HG03066 (cell line): ENCODE measurements at regions not wholly inside any gene's neighbourhood (a gene's known extent, or its start where the extent isn't known, plus 50 kb on each side); places are given as distances from the start of the nearest gene placed in this dataset.

Source experiments
- ATAC-seq: cut with Tn5 transposase; IDR thresholded peaks from one replicate; pipeline ENCODE4 v1.9.1; 2021; ENCODE audit warnings: low read depth; ENCODE audit not compliant: unreplicated experiment

- ATAC-seq = no peak
Observed at GRCh38 chr2:67808112-67808511, 254.7 kb downstream of the C1D start.

DNA sequence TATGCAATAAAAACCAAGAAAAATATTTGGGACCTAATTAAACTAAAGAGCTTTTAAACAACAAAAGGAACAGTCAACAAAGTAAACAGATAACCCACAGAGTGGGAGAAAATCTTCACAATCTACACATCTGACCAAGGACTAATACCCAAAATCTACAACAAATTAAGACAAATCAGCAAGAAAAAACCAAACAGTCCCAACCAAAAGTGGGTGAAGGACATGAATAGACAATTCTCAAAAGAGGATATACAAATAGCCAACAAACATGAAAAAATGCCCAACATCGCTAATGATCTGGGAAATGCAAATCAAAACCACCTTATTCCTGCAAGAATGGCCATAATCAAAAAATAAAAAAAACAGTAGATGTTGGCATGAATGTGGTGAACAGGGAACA is 250.1 kb downstream of the C1D start:
- no peak for ATAC-seq

DNA sequence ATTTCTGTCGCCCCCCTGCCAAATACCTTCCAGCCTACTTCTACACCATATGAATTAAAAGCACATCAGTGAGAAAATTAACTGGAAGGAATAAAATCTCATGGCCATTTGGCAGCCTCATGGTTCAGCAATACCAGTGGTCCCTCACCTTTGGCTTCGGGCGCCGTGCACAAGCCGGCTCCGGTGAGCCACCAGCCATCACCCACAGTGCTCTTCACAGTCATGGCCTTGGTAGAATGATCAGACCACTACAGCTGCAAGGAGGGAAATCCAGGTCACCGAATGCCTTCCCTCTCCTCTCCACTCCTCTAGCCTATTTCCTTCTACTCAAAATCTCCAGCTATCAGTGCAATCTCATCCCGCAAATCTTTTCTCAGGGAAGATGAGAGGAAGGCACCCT is 239.1 kb downstream of the C1D start:
- ATAC-seq = no peak

GRCh38 chr2:67824186-67824585 is 238.6 kb downstream of the C1D start:
- no peak for ATAC-seq

GRCh38 chr2:67825476-67825875 is 237.3 kb downstream of the C1D start:
- no peak for ATAC-seq

DNA sequence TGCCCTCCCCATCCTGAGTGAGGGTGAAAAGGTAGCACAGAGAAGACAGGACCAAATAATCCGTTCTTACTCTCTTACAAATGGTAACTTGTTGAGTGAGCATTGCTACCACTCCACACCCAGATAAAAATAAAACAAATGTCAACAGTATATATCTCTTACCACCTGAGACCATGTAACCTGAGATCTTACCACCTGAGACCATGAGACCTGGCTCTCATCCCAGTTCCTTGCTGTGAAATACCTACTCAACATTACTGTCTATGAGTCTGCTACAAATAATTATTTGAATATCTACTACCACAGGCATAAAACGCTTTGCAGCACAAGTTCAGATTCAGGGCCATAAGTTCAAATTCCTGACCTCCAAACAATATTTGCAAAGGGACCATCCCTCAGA is 234.7 kb downstream of the C1D start:
- ATAC-seq = no peak

DNA sequence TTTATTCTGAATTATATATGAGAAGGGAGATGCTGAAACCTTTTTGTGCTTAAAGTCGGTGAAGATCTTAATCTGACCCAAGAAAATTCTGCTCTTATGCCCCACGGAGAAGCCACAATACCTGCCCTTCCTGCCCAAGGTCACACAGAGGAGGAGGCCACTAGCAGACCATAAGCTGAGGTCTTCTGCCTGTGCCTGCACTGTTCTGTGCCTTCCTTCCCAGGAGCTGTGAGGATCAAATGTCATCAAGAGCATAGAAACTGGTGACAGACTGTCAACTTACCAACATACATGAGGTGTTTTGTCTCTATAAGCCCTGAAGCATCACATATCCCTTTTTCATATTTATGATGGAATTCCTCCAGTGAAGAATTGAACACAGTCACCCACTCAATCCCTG is 233.3 kb downstream of the C1D start:
- no peak for ATAC-seq

- ATAC-seq = no peak
Observed at GRCh38 chr2:67833632-67834031, 229.2 kb downstream of the C1D start.

- no peak for ATAC-seq
Observed at GRCh38 chr2:67834482-67834881, 228.3 kb downstream of the C1D start.

DNA sequence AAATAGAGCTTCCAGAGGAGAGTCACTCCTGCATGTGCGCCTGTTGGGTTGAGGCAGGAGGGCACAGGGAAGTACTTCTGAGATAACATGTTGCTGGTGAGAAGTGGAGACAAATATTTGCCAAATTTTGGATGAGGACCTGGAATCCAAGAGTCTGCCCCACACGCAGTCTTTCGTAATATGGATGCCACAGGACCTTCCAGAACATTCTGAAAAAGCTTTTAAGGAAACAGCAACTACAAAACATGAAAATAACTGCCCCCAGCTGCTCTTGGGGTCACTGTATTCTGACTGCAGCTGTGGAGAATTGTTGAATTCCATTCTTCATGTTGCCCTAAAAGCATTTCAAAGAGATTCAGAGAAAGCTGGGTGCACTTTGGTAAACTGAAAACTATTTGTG is 227.5 kb downstream of the C1D start:
- no peak for ATAC-seq

- no peak for ATAC-seq
Observed at GRCh38 chr2:67836866-67837265, 225.9 kb downstream of the C1D start.

DNA sequence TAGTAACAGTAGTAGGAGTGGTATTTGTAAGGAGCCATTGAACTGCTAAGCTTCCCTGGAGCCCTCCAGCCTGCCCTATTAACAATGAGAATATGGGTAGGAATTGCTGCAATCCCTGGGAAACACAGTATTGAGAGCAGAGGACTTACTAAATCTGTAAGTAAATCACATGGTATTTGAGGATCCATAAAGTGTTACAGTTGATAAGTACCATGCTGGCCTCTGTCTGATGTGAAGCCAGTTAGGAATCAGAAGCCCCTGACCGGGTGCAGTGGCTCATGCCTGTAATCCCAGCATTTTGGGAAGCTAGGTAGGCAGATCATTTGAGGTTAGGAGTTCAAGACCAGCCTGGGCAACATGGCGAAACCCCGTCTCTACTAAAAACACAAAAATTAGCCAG is 224.6 kb downstream of the C1D start:
- ATAC-seq = no peak

DNA sequence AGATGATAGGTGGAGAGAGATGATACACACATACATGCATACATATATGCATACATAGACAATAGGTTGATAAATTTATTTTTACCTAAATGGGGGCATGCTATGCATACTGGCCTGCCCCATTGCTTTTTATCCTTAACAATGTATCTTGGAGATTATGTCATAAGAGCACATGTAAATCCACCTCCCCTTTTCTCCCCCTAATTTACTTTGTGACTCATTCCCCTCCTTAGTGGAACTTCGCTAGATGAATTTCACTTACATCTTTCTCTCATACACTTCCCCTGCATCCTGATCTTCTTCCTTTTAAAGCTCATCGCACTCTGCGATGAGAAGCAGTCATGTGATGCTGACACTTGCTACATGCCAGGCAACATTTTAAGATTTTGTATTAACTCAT is 223.6 kb downstream of the C1D start:
- ATAC-seq = no peak

DNA sequence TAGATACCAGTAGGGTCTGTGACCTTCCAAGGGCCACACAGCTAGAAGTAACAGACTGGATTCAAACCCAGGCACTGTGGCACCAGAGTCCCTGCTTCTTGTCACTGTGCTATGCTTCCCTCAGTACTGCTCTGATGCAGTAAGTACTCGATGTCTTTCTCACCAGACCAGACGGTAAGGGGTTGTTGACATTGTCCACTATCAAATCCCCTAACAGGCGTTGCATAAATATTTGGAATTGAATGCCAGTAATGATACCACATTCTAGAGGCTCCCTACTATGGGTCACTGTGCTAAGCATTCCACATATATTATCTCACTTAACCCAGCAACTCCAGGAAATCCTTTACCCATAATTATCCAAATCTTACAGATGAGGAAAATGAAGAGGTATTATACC is 223.1 kb downstream of the C1D start:
- ATAC-seq = no peak

DNA sequence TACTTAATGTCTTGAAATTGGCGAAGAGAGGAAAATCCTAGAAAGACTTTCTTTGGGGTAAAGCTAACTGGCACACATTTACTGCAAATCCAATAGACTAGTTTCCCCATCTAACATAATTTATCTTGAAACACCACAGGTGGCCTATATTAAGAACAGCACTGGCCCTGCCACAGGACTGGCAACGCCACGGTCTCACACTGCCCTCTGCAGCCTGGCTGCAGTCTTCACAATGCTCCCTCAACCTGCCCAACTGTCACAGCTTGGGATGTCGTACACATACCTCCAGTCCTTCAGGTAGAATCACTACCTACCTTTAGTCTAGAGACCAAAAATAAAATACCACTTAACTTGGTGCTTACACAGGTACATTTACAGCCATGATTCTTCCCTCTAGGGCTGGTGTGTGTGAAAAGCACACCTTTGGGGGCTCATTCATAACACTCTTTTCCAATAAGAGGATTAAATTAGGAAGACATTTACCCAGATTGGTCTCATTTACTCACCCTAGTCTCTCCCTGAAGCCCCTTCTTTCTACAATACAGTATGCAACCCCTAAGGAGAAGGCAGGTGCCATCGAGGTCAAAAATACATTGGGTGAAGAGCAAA is 222.2 kb downstream of the C1D start:
- no peak for ATAC-seq

DNA sequence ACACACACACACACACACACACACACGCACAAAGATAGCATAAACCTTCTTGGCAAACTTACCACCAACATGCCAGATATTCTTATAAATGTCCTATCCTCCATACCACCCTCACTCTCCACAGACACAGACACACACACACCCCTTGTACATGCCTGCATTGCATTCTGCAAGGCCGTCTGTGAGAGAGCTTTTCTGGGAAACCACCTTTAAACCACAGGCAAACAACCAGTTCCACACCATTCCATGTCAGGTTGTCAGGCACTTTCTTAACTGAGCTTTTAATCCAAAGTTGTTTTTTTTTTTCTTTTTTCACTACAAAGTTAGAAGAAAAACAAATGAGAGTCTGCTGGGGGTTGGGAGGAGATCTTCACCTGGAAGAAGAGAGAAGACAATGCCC is 221.1 kb downstream of the C1D start:
- no peak for ATAC-seq

- ATAC-seq = no peak
Observed at GRCh38 chr2:67842375-67842959, 220.3 kb downstream of the C1D start.

DNA sequence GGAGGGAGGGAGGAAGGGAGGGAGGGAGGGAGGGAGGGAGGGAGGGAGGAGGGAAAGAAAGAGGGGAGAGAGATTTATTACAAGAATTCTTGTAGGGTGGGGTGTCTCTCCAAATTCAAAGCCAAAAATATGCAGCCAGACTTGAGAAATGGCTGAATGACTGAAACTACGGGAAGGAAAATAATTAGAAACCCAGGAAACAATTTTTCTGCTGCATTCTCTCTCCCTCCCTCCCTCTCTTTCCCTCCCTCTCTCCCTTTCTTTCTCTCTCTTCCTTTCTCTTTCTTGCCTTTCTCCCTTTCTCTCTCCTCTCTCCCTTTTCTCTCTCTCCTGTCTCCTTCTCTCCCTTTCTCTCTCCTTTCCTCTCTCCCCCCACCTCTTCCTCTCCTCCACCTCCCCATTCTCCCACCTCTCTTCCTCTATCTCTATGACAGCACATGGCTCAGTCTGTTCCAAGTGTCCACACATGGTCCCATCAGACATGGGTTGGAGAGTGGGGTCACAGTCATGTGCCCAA is 218.7 kb downstream of the C1D start:
- no peak for ATAC-seq

DNA sequence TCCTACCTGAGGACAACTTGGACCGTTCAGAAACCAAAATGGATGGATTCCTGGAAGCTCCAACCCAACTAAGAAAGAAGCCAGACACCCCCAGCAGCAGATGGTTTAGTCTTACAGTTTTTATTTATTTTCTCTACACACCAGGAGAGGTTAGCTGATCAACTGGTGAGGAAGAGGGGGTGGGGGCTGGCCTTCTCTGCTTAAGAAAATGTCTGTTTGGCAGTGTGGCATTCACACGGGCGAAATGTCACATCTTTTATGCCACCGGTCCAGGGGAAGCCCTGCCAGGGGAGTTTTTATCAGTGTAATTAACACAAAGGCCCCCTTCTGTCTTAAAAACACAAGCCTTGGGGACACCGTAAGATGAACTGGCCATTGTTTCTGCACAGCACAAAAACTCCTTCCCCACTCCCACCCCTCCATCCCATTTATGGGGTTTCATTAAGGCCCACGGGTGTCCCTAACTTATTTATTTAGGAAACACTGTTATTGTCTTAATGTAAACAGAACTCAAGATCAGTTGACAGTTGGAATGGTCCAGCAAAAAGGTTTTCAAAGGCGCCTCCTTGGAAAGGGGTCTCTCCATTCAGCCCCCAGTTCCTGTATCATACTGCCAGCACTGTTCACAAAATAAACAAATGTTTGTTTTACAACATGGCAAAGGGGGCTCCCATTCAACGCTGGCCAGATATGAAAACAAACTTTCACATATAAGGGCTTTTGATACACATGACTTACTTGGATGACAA is 217.0 kb downstream of the C1D start:
- ATAC-seq = no peak

DNA sequence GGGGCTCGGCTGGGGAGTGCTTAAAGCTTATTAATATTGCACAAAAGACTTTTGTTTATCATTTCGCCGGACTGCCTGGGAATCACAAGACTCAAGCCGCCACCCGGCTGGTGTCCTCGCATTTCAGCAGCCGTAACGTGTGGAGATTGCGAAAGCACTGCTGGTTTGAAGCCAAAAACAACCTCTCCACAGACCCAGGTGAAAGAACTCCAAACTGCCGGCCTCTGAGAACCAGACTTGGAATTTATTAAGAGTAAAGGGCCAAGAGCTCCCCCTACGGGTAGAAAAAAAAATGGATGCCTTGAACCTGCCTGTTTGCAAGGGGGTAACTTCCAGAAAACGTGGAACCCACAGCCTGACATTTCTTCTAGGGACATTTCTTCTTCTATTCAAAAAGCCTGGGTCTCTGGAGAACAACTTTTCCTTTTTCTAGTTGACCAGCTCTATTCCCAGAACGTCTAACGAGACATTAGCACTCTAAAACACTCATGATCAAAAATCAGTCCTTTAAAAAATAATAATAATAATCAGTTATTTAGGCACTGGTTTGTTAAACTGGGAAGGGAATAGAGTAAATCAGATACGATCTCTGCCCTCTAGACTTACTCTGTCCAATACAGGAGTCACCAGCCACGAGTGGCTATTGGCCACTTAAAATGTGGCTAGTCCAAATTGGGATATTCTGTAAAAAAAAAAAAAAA is 216.3 kb downstream of the C1D start:
- peak; percentile 68 for ATAC-seq

GRCh38 chr2:67848551-67849285 is 214.1 kb downstream of the C1D start:
- no peak for ATAC-seq
